ENCODE measurements at regions not wholly inside any gene's neighbourhood (a gene's known extent, or its start where the extent isn't known, plus 50 kb on each side); places are given as distances from the start of the nearest gene placed in this dataset.

DNA sequence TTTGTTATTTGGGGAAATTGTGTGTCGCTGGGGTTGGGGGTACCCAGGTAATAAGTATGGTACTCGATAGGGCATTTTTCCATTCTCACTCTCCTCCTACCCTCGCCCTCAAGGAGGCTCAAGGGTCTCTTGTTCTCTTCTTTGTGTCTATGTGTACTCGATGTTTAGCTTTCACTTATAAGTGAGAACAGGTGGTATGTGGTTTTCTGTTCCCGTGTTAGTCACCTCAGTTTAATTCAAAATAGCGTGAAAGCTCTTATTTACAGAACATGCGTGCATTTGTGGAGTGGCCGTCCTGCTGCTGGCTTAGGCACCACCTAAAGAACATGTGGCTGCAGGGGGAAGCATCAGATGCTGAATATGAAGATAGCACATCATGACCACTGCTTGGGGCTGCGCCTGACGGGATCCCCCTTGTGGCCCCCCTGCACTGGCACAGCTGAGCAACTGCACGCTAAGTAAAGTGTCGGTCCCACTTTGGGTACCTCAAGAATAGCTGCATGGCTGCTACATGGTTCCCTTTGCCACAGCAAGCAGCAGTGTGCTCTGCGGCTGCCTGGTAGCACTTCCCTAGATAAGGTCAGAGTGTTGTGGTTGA, 569.0 kb downstream of the DCDC2C start:
- no peaks in the 10 kb centered on the region for H4K20me1 ChIP-seq (ENCODE audit: control insufficient read depth, insufficient read depth)
- ChIA-PET CTCF (no interaction called here), POLR2A (no interaction called here), SMC1A (ENCODE audit: uncharacterized antibody, unreplicated experiment) (interaction anchor here (1.3 to 1.7 kb wide), 2 partner anchors 9 to 14 kb away, joined by 3 read pairs; no protein-coding TSS in a partner anchor), RAD21 (ENCODE audit: unreplicated experiment) (no interaction called here)
- H3K9ac ChIP-seq (ENCODE audit: control insufficient read depth, insufficient read depth, low read length), result no peak overlapping the region
- no TSS peak for BruUV-seq (replicated peaks)
- H3K36me3 ChIP-seq (ENCODE audit: control insufficient read depth in 2 of 2, insufficient read depth in 2 of 2, low read length in 1 of 2), result no peaks in the 10 kb centered on the region
- ATAC-seq (no peak; the same call in 1 of the 3 replicates), FAIRE-seq (no peak), DNase-seq (ENCODE audit: low read depth, low spot score) (no peak)
- no peak overlapping the region for H3K27ac ChIP-seq (ENCODE audit: control insufficient read depth, insufficient read depth)
- no peak overlapping the region for H2AFZ ChIP-seq (ENCODE audit: control insufficient read depth, low read depth, low read length)
- H3K4me2 ChIP-seq (ENCODE audit: control insufficient read depth, insufficient read depth), result no peak overlapping the region
- H3K4me3 ChIP-seq, result no peak overlapping the region
- 29% methylated on average over 13 of the region's 13 CpGs for WGBS (ENCODE audit: insufficient coverage, insufficient replicate concordance, low lambda C conversion rate, missing lambda C conversion rate)
- in situ Hi-C loops (cut with MboI) (no loop called here), intact Hi-C loops (cut with micrococcal nuclease; ENCODE audit: unreplicated experiment) (no loop called here)
- H3K27me3 ChIP-seq (replicated peaks in 1 of 2; ENCODE audit: control insufficient read depth in 2 of 2, insufficient read depth in 2 of 2, low read length in 1 of 2), result no peaks in the 10 kb centered on the region
- H3K79me2 ChIP-seq (ENCODE audit: control insufficient read depth, insufficient read depth, low read length), result no peaks in the 10 kb centered on the region
- H3K4me1 ChIP-seq (ENCODE audit: control insufficient read depth, insufficient read depth, low read length), result no peaks in the 10 kb centered on the region
- no peaks in the 10 kb centered on the region for H3K9me3 ChIP-seq (replicated peaks; ENCODE audit: control insufficient read depth, insufficient read depth, low read length)
- TF ChIP-seq, protein P1, sequence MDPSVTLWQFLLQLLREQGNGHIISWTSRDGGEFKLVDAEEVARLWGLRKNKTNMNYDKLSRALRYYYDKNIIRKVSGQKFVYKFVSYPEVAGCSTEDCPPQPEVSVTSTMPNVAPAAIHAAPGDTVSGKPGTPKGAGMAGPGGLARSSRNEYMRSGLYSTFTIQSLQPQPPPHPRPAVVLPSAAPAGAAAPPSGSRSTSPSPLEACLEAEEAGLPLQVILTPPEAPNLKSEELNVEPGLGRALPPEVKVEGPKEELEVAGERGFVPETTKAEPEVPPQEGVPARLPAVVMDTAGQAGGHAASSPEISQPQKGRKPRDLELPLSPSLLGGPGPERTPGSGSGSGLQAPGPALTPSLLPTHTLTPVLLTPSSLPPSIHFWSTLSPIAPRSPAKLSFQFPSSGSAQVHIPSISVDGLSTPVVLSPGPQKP (IDR thresholded peaks at IDR 0.05; ENCODE audit: low read depth, low read length), result no peak
- no peak for TF ChIP-seq MYB (IDR thresholded peaks at IDR 0.05; ENCODE audit: borderline replicate concordance, low read depth, low read length)

DNA sequence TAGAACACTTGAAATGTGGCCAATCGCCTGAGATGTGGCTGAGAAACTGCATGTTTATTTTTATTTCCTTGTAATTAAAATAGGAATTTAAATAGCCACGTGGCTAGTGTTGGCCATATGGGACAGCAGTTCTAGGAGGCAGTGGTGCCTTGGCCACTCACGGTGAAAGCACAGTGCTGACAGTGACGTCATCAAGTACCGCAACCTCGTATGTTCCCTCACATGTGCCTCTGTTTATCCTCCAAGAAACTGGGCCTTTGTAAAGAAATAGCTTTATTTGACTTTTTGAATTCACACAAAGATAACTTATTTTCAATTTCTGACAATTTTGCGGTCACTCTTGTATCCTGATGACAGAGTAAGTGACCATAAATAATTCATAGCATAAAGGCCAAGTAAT, 575.0 kb downstream of the DCDC2C start:
- Histone ChIP-seq H2AFZ (ENCODE audit: control insufficient read depth, low read depth, low read length) (no peak overlapping the region), H3K9ac (ENCODE audit: control insufficient read depth, insufficient read depth, low read length) (no peak overlapping the region), H3K9me3 (replicated peaks; ENCODE audit: control insufficient read depth, insufficient read depth, low read length) (no peaks in the 10 kb centered on the region)

More for the DNA sequence above, 575.0 kb downstream of the DCDC2C start:
- Histone ChIP-seq H3K27me3 (replicated peaks in 1 of 2; ENCODE audit: control insufficient read depth in 2 of 2, insufficient read depth in 2 of 2, low read length in 1 of 2) (no peaks in the 10 kb centered on the region), H3K79me2 (ENCODE audit: control insufficient read depth, insufficient read depth, low read length) (no peaks in the 10 kb centered on the region), H3K27ac (ENCODE audit: control insufficient read depth, insufficient read depth) (no peak overlapping the region), H3K4me1 (ENCODE audit: control insufficient read depth, insufficient read depth, low read length) (no peaks in the 10 kb centered on the region), H3K36me3 (ENCODE audit: control insufficient read depth in 2 of 2, insufficient read depth in 2 of 2, low read length in 1 of 2) (no peaks in the 10 kb centered on the region), H4K20me1 (ENCODE audit: control insufficient read depth, insufficient read depth) (no peaks in the 10 kb centered on the region), H3K4me3 (no peak overlapping the region), H3K4me2 (ENCODE audit: control insufficient read depth, insufficient read depth) (no peak overlapping the region)
- DNase-seq (ENCODE audit: low read depth, low spot score), result no peak
- ATAC-seq, result no peak
- TF ChIP-seq MTA3 (IDR thresholded peaks at IDR 0.05; ENCODE audit: borderline replicate concordance, low read length), result no peak
- TF ChIP-seq, protein P2, sequence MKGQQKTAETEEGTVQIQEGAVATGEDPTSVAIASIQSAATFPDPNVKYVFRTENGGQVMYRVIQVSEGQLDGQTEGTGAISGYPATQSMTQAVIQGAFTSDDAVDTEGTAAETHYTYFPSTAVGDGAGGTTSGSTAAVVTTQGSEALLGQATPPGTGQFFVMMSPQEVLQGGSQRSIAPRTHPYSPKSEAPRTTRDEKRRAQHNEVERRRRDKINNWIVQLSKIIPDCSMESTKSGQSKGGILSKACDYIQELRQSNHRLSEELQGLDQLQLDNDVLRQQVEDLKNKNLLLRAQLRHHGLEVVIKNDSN (IDR thresholded peaks at IDR 0.05; ENCODE audit: borderline replicate concordance, extremely low read length, insufficient read depth, low read depth, low read length), result no peak
- TF ChIP-seq, protein P3, sequence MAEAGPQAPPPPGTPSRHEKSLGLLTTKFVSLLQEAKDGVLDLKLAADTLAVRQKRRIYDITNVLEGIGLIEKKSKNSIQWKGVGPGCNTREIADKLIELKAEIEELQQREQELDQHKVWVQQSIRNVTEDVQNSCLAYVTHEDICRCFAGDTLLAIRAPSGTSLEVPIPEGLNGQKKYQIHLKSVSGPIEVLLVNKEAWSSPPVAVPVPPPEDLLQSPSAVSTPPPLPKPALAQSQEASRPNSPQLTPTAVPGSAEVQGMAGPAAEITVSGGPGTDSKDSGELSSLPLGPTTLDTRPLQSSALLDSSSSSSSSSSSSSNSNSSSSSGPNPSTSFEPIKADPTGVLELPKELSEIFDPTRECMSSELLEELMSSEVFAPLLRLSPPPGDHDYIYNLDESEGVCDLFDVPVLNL (IDR thresholded peaks at IDR 0.05; ENCODE audit: low read depth, low read length), result no peak
- ChIA-PET POLR2A (no interaction called here), RAD21 (ENCODE audit: unreplicated experiment) (no interaction called here), CTCF (no interaction called here), SMC1A (ENCODE audit: uncharacterized antibody, unreplicated experiment) (no interaction called here)
- no TSS peak for BruUV-seq (replicated peaks)
- FAIRE-seq, result no peak
- intact Hi-C loops (cut with micrococcal nuclease; ENCODE audit: unreplicated experiment) (no loop called here), in situ Hi-C loops (cut with MboI) (no loop called here)
- 38% methylated on average over 7 of the region's 7 CpGs for WGBS (ENCODE audit: insufficient coverage, insufficient replicate concordance, low lambda C conversion rate, missing lambda C conversion rate)

Measured in GM12878 (cell line).